HCT116 (cell line): ENCODE measurements at regions not wholly inside any gene's neighbourhood (a gene's known extent, or its start where the extent isn't known, plus 50 kb on each side); places are given as distances from the start of the nearest gene placed in this dataset.

Experiments
- ATAC-seq: fragments of 200-7000 bp; cut with Tn5 transposase; 2 replicates; pipeline ENCODE4 v1.9.1; 2020; ENCODE audit warnings: mild to moderate bottlenecking, moderate library complexity
- BruUV-seq: library from RNA; stranded (reverse); fragments of 400-500 nt; replicated peaks from 2 replicates; lab custom pipeline; 2021; lab: Mats Ljungman, UMichigan
- CTCF ChIA-PET: fragments of 300-600 bp; sonication (Branson Sonifier 250); formaldehyde crosslinking; loops from one replicate; lab custom pipeline; 2021; ENCODE audit warnings: antibody characterized with exemption; lab: Charles Lee
- POLR2A ChIA-PET: fragments of 300-600, 350-600 bp; sonication (Branson Sonifier 250); formaldehyde crosslinking; loops from one replicate; lab custom pipeline; 2021; ENCODE audit warnings: antibody characterized with exemption; lab: Charles Lee
- RAD21 ChIA-PET, 2 experiments: fragments of 300-600 bp; sonication (Branson Sonifier 250); formaldehyde crosslinking; loops; one replicate each; lab custom pipeline; 2023; ENCODE audit warnings: low total read pairs in 2 of 2; ENCODE audit not compliant: uncharacterized antibody in 2 of 2, unreplicated experiment in 2 of 2, low non-redundant PET in 1 of 2; lab: Charles Lee
- DNase-seq: peaks from one replicate; pipeline ENCODE4 v3.0.0-alpha.2; 2010; ENCODE audit warnings: low read depth, low spot score
- H2AFZ ChIP-seq: fragments of 200-600 bp; shearing (Covaris generic), sonication (generic); 2 replicates; pipeline ENCODE4 v1.6.1; 2017; ENCODE audit warnings: low read depth, mixed run types, mixed read lengths, antibody characterized with exemption, low read length; ENCODE audit not compliant: poor library complexity, severe bottlenecking
- H3K27ac ChIP-seq: 2 replicates; pipeline ENCODE4 v1.5.1; 2012; ENCODE audit warnings: low read depth, low read length
- H3K27me3 ChIP-seq: fragments of 200-600 bp; sonication (generic); 2 replicates; pipeline ENCODE4 v1.6.1; 2016; ENCODE audit warnings: mixed run types, low read length, mixed read lengths; ENCODE audit not compliant: insufficient read depth
- H3K36me3 ChIP-seq, 2 experiments: fragments of 200-500 bp in 1 of 2; fragments of 200-600 bp in 1 of 2; sonication (Bioruptor generic) in 1 of 2; sonication (generic) in 1 of 2; 2 replicates each; pipeline versions ENCODE4 v1.5.1 to v1.6.1; 2014 to 2016; ENCODE audit warnings: low read length in 2 of 2, inconsistent platforms in 1 of 2, mixed read lengths in 1 of 2, mixed run types in 1 of 2; ENCODE audit not compliant: insufficient read depth in 2 of 2, control insufficient read depth in 1 of 2
- H3K4me1 ChIP-seq, 2 experiments: fragments of 200-600 bp in 1 of 2; sonication (generic) in 1 of 2; 2 replicates each; pipeline versions ENCODE4 v1.5.1 to v1.6.1; 2012 to 2017; ENCODE audit warnings: low read length in 2 of 2, inconsistent platforms in 1 of 2, mild to moderate bottlenecking in 1 of 2, mixed read lengths in 1 of 2, mixed run types in 1 of 2, moderate library complexity in 1 of 2; ENCODE audit not compliant: insufficient read depth in 2 of 2, control insufficient read depth in 1 of 2
- H3K4me2 ChIP-seq: fragments of 200-600 bp; sonication (generic); 2 replicates; pipeline ENCODE4 v1.6.1; 2017; ENCODE audit warnings: mixed run types, low read length, mixed read lengths
- H3K4me3 ChIP-seq, 2 experiments: fragments of 200-600 bp in 1 of 2; sonication (generic) in 1 of 2; replicated peaks in 1 of 2; 2 replicates each; pipeline ENCODE4 v1.5.1; 2011 to 2016; ENCODE audit warnings: low read length in 2 of 2, control low read depth in 1 of 2, low read depth in 1 of 2, mild to moderate bottlenecking in 1 of 2, mixed read lengths in 1 of 2, mixed run types in 1 of 2
- H3K79me2 ChIP-seq: fragments of 200-600 bp; sonication (generic); 2 replicates; pipeline ENCODE4 v1.6.1; 2017; ENCODE audit warnings: mild to moderate bottlenecking, mixed run types, low read length, moderate library complexity, mixed read lengths; ENCODE audit not compliant: insufficient read depth
- H3K9ac ChIP-seq: fragments of 200-600 bp; sonication (generic); 2 replicates; pipeline ENCODE4 v1.6.1; 2016; ENCODE audit warnings: low read length, mixed read lengths
- H3K9me2 ChIP-seq: fragments of 200-600 bp; sonication (generic), shearing (Covaris generic); 2 replicates; pipeline ENCODE4 v1.6.1; 2017; ENCODE audit warnings: mixed run types, mild to moderate bottlenecking, moderate library complexity; ENCODE audit not compliant: insufficient read depth
- H3K9me3 ChIP-seq, 2 experiments: fragments of 200-500 bp in 1 of 2; fragments of 200-600 bp in 1 of 2; sonication (Bioruptor generic) in 1 of 2; sonication (generic) in 1 of 2; 2 replicates each; pipeline ENCODE4 v1.6.1; 2014 to 2017; ENCODE audit warnings: low read length in 2 of 2, mixed read lengths in 2 of 2, inconsistent platforms in 1 of 2, low read depth in 1 of 2, mild to moderate bottlenecking in 1 of 2, mixed run types in 1 of 2, moderate library complexity in 1 of 2; ENCODE audit not compliant: control insufficient read depth in 1 of 2, insufficient read depth in 1 of 2
- H4K20me1 ChIP-seq: fragments of 200-600 bp; sonication (generic), shearing (Covaris generic); 2 replicates; pipeline ENCODE4 v1.6.1; 2017; ENCODE audit warnings: mixed run types, mild to moderate bottlenecking, moderate library complexity; ENCODE audit not compliant: insufficient read depth
- ATF3 ChIP-seq: IDR thresholded peaks from 2 replicates; pipeline ENCODE4 v1.6.1; 2012
- CBX3 ChIP-seq: IDR thresholded peaks from 2 replicates; pipeline ENCODE4 v1.6.1; 2012; ENCODE audit warnings: low read depth
- CTCF ChIP-seq, 3 experiments: fragments of 200-600 bp in 1 of 3; sonication (generic) in 1 of 3; IDR thresholded peaks in 2 of 3; conservative IDR thresholded peaks in 1 of 3; 2 replicates each; pipeline ENCODE4 v1.5.1; 2012 to 2017; ENCODE audit warnings: low read depth in 2 of 3, low read length in 2 of 3, antibody characterized with exemption in 1 of 3, borderline replicate concordance in 1 of 3, control low read depth in 1 of 3, mild to moderate bottlenecking in 1 of 3, mixed read lengths in 1 of 3, mixed run types in 1 of 3, moderate library complexity in 1 of 3; ENCODE audit not compliant: insufficient read depth in 1 of 3
- EGR1 ChIP-seq: IDR thresholded peaks from 2 replicates; pipeline ENCODE4 v1.6.1; 2012; ENCODE audit warnings: low read depth
- JUND ChIP-seq: IDR thresholded peaks from 2 replicates; pipeline ENCODE4 v1.6.1; 2012
- SIN3A ChIP-seq: IDR thresholded peaks from 2 replicates; pipeline ENCODE4 v1.6.1; 2012; ENCODE audit warnings: low read depth
- SRF ChIP-seq: IDR thresholded peaks from 2 replicates; pipeline ENCODE4 v1.6.1; 2012; ENCODE audit warnings: low read depth
- intact Hi-C: fragments of 100-400 bp; cut with micrococcal nuclease; formaldehyde crosslinking; loops from 2 replicates; pipeline ENCODE4 v1.10.0; 2022

GRCh38 chr1:61591351-61591750 lies 133.6 kb downstream of the TM2D1 start:
- H2AFZ ChIP-seq, result no peak overlapping the region
- no peaks in the 10 kb centered on the region for H3K27me3 ChIP-seq
- BruUV-seq, result no TSS peak
- TF ChIP-seq CTCF (IDR thresholded peaks at IDR 0.05 in 2 of 3, conservative IDR thresholded peaks at IDR 0.05 in 1 of 3; ENCODE audit: borderline replicate concordance in 1 of 3, insufficient read depth in 1 of 3, low read depth in 2 of 3, low read length in 2 of 3) (no peak), EGR1 (no peak), JUND (no peak), SIN3A (no peak), SRF (no peak), ATF3 (no peak), CBX3 (no peak)
- no peak for ATAC-seq
- H4K20me1 ChIP-seq, result no peaks in the 10 kb centered on the region
- no peak overlapping the region for H3K27ac ChIP-seq
- ChIA-PET CTCF (no interaction called here), POLR2A (no interaction called here), RAD21 (no interaction called here)
- H3K36me3 ChIP-seq, result no peaks in the 10 kb centered on the region
- no peak for DNase-seq
- intact Hi-C loops, result no loop called here
- H3K4me2 ChIP-seq, result no peak overlapping the region
- H3K4me1 ChIP-seq, result peaks cover 0 to 3% of the 10 kb centered on the region in 2 experiments; a peak in 2 of 4 replicates
- H3K79me2 ChIP-seq, result no peaks in the 10 kb centered on the region
- H3K9me3 ChIP-seq, result no peaks in the 10 kb centered on the region
- H3K9ac ChIP-seq, result no peak overlapping the region
- no peak overlapping the region for H3K4me3 ChIP-seq
- H3K9me2 ChIP-seq, result no peaks in the 10 kb centered on the region
